ENCODE measurements at regions not wholly inside any gene's neighbourhood (a gene's known extent, or its start where the extent isn't known, plus 50 kb on each side); places are given as distances from the start of the nearest gene placed in this dataset.

DNA sequence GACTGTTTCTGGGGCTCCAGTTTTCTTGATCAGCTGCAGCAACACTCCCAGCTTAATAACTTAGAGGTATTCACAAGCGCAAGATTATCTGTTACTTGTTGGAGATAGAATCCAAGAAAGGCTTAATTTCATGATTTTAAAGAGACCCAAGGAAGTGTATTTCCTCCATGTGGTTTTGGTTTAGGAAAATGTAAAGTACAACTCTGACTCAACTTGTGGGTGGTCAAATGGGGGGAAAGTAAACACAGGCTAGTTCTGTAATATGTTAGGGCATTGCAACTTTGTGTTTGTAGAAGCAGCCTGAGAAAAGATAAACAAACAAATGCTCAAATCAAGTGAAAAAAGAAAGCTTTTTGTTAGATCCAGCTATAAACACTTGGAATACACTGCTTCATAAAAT, 90.1 kb upstream of the COL3A1 start:
- no peak overlapping the region for H3K4me3 ChIP-seq (replicated peaks; ENCODE audit: low read depth, low read length)
- H3K27me3 ChIP-seq (replicated peaks; ENCODE audit: control insufficient read depth, insufficient read depth, low read length) = no peaks in the 10 kb centered on the region
- no peak for DNase-seq (ENCODE audit: extremely low read depth, insufficient read length)
- no peaks in the 10 kb centered on the region for H3K36me3 ChIP-seq (ENCODE audit: control insufficient read depth, insufficient read depth, low read length)
- TF ChIP-seq, protein P1, sequence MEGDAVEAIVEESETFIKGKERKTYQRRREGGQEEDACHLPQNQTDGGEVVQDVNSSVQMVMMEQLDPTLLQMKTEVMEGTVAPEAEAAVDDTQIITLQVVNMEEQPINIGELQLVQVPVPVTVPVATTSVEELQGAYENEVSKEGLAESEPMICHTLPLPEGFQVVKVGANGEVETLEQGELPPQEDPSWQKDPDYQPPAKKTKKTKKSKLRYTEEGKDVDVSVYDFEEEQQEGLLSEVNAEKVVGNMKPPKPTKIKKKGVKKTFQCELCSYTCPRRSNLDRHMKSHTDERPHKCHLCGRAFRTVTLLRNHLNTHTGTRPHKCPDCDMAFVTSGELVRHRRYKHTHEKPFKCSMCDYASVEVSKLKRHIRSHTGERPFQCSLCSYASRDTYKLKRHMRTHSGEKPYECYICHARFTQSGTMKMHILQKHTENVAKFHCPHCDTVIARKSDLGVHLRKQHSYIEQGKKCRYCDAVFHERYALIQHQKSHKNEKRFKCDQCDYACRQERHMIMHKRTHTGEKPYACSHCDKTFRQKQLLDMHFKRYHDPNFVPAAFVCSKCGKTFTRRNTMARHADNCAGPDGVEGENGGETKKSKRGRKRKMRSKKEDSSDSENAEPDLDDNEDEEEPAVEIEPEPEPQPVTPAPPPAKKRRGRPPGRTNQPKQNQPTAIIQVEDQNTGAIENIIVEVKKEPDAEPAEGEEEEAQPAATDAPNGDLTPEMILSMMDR (IDR thresholded peaks at IDR 0.05; ENCODE audit: insufficient read depth, low read length, poor library complexity, severe bottlenecking) = no peak

DNA sequence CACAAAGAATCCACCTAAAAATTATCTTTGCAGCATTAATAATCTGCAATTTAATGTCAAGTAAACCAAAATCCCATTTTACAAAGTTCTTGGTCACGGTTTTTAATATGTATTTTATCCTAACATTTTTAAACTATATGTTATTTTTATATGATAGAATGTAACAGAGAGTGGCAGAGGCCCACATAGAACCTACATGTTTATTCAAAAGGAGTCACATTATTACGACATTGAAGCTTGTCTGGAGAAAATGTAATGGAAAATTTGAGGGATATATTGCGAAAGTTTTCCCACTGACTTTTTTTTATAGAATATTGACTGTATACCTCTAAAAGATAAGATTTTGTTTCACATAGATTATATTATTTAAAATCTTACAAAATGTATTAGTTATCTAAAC, 89.7 kb upstream of the COL3A1 start:
- TF ChIP-seq, protein P1 (IDR thresholded peaks at IDR 0.05; ENCODE audit: insufficient read depth, low read length, poor library complexity, severe bottlenecking) = no peak
- no peaks in the 10 kb centered on the region for H3K36me3 ChIP-seq (ENCODE audit: control insufficient read depth, insufficient read depth, low read length)
- H3K27me3 ChIP-seq (replicated peaks; ENCODE audit: control insufficient read depth, insufficient read depth, low read length) = no peaks in the 10 kb centered on the region
- no peak overlapping the region for H3K4me3 ChIP-seq (replicated peaks; ENCODE audit: low read depth, low read length)
- DNase-seq (ENCODE audit: extremely low read depth, insufficient read length) = no peak

DNA sequence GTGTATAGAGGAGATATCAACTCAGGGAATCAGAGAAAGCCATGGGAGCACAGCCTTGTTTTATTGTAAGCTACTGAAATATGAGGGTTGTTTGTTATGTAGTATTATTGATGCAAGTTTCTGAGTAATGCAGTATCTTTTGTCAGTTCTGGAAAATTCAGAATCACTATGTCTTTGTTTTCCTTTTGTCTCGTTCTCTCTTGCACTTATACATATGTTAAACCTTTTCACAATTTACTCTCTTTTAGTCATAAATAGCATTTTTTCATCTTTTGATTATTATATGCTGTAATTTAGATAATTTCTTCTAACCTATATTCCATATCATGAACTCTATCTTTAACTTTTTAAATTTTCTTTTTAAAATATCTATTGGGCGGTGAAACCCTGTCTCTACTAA, 85.0 kb upstream of the COL3A1 start:
- H3K4me3 ChIP-seq (replicated peaks; ENCODE audit: low read depth, low read length) = no peak overlapping the region
- no peak for DNase-seq (ENCODE audit: extremely low read depth, insufficient read length)
- TF ChIP-seq, protein P1 (IDR thresholded peaks at IDR 0.05; ENCODE audit: insufficient read depth, low read length, poor library complexity, severe bottlenecking) = no peak

DNA sequence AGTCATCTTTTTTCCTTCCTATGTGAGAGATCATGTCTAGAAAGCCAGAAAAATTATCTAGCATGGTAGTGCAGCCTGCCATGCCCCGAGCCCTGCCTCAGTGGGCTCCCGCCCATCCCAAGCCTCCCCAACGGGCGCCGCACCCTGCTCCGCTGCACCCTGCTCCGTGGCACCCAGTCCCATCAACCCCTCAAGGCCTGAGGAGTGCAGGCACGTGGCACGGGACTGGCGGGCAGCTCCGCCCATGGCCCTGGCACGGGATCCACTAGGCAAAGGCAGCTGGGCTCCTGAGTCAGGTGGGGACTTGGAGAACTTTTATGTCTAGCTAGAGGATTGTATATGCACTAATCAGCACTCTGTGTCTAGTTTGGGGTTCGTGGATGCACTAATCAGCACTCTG, 83.4 kb upstream of the COL3A1 start:
- Histone ChIP-seq H3K36me3 (ENCODE audit: control insufficient read depth, insufficient read depth, low read length) (no peaks in the 10 kb centered on the region), H3K27me3 (replicated peaks; ENCODE audit: control insufficient read depth, insufficient read depth, low read length) (no peaks in the 10 kb centered on the region), H3K4me3 (replicated peaks; ENCODE audit: low read depth, low read length) (no peak overlapping the region)
- TF ChIP-seq, protein P1 (IDR thresholded peaks at IDR 0.05; ENCODE audit: insufficient read depth, low read length, poor library complexity, severe bottlenecking) = no peak
- DNase-seq (ENCODE audit: extremely low read depth, insufficient read length) = no peak

More for the DNA sequence above, 85.0 kb upstream of the COL3A1 start:
- Histone ChIP-seq H3K27me3 (replicated peaks; ENCODE audit: control insufficient read depth, insufficient read depth, low read length) (no peaks in the 10 kb centered on the region), H3K36me3 (ENCODE audit: control insufficient read depth, insufficient read depth, low read length) (no peaks in the 10 kb centered on the region)

DNA sequence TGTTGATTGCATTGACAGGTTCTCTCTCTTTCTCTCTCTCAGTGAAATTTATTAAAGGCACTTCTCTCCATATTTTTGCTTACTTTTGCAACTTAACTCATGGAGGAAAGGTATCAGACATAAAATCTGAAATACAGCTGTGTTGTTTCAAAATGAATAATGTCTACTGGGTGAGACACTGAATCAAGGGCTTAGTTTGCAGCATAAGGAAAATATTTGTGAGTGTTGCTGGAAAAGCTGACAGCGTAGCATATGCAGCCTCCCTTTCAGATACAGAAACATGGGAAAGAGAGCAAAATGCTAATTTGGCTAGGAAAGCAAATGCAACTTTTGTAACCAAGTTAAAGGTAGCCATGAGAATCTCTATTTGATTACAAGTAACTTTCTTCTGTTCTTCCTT, 81.5 kb upstream of the COL3A1 start:
- Histone ChIP-seq H3K36me3 (ENCODE audit: control insufficient read depth, insufficient read depth, low read length) (no peaks in the 10 kb centered on the region), H3K27me3 (replicated peaks; ENCODE audit: control insufficient read depth, insufficient read depth, low read length) (no peaks in the 10 kb centered on the region), H3K4me3 (replicated peaks; ENCODE audit: low read depth, low read length) (no peak overlapping the region)
- TF ChIP-seq, protein P1 (IDR thresholded peaks at IDR 0.05; ENCODE audit: insufficient read depth, low read length, poor library complexity, severe bottlenecking) = no peak
- no peak for DNase-seq (ENCODE audit: extremely low read depth, insufficient read length)

DNA sequence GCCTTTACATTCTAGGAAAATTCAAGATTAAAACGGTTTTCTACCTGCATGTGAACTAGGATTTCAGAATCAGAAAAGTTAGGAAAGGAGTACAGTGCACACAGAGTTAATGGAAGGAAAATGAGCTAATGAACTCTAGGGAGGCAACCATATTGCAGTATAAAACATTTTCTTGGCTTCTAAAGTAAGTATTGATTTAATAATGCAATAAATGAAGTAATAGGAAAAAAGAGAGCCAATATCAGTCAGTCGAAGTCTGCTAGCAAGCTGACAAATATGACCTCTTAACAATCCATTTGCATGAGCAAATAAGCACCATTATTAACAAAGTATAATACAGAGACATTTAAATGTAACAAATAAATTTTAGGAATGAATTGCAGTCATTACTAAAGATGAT, 80.2 kb upstream of the COL3A1 start:
- H3K27me3 ChIP-seq (replicated peaks; ENCODE audit: control insufficient read depth, insufficient read depth, low read length) = no peaks in the 10 kb centered on the region
- no peaks in the 10 kb centered on the region for H3K36me3 ChIP-seq (ENCODE audit: control insufficient read depth, insufficient read depth, low read length)
- DNase-seq (ENCODE audit: extremely low read depth, insufficient read length) = no peak
- TF ChIP-seq, protein P1 (IDR thresholded peaks at IDR 0.05; ENCODE audit: insufficient read depth, low read length, poor library complexity, severe bottlenecking) = no peak
- H3K4me3 ChIP-seq (replicated peaks; ENCODE audit: low read depth, low read length) = no peak overlapping the region

Measured in GM06990 (cell line).